A204.1 (cell line): ENCODE measurements at regions not wholly inside any gene's neighbourhood (a gene's known extent, or its start where the extent isn't known, plus 50 kb on each side); places are given as distances from the start of the nearest gene placed in this dataset.

ENCODE experiments used
- FAIRE-seq: peaks from 2 replicates; lab custom pipeline; 2012; peaks lifted over from hg19 to GRCh38; lab: Jason Lieb, UNC

DNA sequence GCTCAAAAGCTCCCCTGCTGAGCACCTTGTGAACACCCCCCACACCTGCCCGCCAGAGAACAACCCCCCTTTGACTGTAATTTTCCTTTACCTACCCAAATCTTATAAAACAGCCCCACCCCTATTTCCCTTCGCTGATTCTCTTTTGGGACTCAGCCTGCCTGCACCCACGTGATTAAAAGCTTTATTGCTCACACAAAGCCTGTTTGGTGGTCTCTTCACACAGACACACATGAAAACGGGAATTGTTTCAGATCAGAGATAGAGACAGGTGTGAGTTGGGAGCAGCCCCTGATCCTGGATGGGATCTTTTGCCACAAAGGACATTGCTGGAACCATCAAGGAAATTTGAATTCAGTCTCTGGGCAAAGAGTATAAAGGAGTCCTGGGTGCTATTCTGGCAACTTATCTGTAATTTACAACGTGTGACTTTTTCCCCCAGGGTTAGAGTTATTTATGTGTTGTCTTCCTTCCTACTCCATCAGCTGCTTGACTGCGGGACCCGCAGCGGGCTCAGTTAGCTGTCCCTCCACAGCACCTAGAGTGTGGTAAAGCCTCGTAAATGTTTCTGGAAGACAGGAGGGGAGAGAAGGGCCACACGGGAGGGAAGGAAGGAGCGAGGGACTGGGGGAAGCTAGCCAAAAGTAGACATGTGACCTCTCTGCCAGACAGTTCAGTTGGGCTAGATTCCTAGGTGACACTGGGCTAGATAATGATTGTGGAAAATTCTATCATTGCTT, 437.0 kb downstream of the ZNF608 start:
- no peak for FAIRE-seq

- FAIRE-seq = no peak
Observed at GRCh38 chr5:124303366-124303765, 443.1 kb downstream of the ZNF608 start.

- FAIRE-seq = no peak
Observed at GRCh38 chr5:124302533-124302932, 443.9 kb downstream of the ZNF608 start.

- FAIRE-seq = no peak
Observed at GRCh38 chr5:124301850-124302249, 444.6 kb downstream of the ZNF608 start.

- FAIRE-seq = no peak
Observed at GRCh38 chr5:124300815-124301621, 445.4 kb downstream of the ZNF608 start.

- FAIRE-seq = no peak
Observed at GRCh38 chr5:124297826-124298225, 448.6 kb downstream of the ZNF608 start.

GRCh38 chr5:124292322-124292855, 454.1 kb downstream of the ZNF608 start:
- no peak for FAIRE-seq

GRCh38 chr5:124289641-124290311, 456.7 kb downstream of the ZNF608 start:
- no peak for FAIRE-seq

DNA sequence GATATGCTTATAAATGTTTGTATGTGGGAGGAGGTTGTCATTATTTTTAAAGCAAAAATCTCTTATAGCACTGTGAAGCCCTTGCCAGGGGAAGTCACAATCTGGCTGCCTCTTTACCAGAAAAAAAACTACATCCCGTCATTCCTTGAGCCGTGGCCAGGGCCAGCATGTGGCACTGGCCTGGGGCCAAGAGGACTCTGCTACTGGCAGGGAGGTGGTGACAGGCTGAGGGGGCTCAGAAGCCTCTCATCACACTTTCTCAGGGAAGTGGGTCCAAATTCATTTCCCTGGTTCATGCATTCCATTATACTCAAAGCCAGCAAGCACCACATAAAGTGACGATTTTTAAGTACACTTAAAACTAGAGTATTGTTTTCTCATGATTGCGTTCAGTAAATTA, 457.3 kb downstream of the ZNF608 start:
- FAIRE-seq = no peak

DNA sequence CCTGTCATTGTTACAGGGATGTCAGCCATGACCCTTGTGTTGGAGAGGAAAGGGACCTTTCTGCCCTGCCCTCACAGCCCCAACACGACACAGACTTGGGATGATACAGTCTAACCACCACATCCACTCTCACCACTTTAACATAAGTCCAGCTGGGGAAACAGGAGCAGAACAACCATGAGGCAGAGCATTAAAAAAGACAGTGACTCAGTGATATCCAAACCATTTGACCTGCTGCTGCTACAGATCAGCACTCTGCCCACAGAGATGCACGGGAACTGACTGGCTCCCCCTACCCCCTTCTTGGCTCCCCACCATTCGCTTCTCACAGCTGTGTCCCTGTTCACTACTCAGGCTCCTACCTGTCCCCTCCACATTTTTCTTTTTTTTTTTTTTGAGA, 458.6 kb downstream of the ZNF608 start:
- FAIRE-seq = no peak

- no peak for FAIRE-seq
Observed at GRCh38 chr5:124285733-124286132, 460.7 kb downstream of the ZNF608 start.

DNA sequence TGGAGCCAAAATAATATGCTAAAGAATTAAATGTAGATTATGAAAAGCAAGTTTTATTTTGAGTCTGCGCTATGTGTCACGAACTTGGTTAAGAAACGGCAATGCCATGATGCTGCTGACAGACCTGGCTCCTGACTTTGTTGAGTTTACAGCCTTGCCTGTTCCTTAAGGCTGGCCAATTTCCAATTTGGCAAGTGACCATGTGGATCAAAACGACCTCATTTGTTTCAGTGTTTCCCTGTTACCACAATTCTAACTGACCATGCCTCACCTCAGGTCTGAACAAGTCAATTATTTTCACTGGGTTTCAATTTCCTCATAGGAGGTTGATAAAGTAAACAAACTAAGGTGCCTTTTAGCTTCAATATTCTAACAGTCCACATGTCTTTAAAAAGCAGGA, 461.4 kb downstream of the ZNF608 start:
- no peak for FAIRE-seq

DNA sequence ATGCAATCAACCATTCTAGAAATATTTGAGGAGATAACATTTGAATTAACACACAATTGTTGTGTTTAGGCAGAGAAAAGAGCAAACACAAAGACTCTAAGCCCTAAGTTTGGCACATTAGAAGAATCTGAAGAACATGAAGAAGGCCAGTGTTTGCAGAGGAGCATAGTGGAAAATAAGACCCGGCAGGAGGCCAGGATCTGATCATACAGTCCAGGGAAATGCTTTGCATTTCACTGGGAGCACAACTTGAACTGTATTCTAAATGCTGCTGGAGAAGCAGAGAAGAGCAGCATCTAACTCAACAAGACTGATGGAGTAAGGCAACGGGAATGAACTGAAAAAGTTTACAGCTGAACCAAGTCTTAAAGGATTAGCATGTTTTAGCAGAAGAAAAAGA, 463.4 kb downstream of the ZNF608 start:
- FAIRE-seq = no peak

DNA sequence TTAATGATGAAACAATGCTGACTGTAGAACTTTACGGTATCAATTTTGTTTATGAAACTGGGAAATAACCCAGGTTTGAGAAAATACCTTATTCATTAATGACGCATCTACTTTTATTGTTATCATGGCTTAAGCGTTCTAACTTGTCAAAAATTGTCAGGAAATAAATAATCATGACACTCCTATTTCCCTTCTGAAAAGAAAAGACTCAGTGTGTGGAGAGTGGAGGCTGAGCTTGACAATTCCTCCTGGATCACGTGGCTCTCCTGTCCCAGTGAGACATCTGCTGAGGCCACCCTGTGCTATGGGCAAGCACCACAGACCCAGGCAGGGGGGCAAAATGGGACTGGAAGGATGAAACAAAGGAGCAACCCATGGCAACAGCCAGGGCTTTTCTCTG, 466.4 kb downstream of the ZNF608 start:
- no peak for FAIRE-seq

- FAIRE-seq = no peak
Observed at GRCh38 chr5:124279146-124279876, 467.1 kb downstream of the ZNF608 start.

GRCh38 chr5:124278636-124279035, 467.8 kb downstream of the ZNF608 start:
- FAIRE-seq = no peak

GRCh38 chr5:124277767-124278545, 468.5 kb downstream of the ZNF608 start:
- no peak for FAIRE-seq

- no peak for FAIRE-seq
Observed at GRCh38 chr5:124276166-124276565, 470.3 kb downstream of the ZNF608 start.

- no peak for FAIRE-seq
Observed at GRCh38 chr5:124274949-124275348, 471.5 kb downstream of the ZNF608 start.

- no peak for FAIRE-seq
Observed at GRCh38 chr5:124264499-124264898, 481.9 kb downstream of the ZNF608 start.
